Fibroblast of pulmonary artery (primary cell): ENCODE measurements at regions not wholly inside any gene's neighbourhood (a gene's known extent, or its start where the extent isn't known, plus 50 kb on each side); places are given as distances from the start of the nearest gene placed in this dataset.

ENCODE experiments used
- DNase-seq: peaks from one replicate; pipeline ENCODE4 v3.0.0-alpha.2; 2010; ENCODE audit warnings: low read depth
- H3K4me3 ChIP-seq: replicated peaks from 2 replicates; pipeline ENCODE4 v1.5.1; 2011; ENCODE audit warnings: low read depth, mild to moderate bottlenecking, control low read depth, low read length, moderate library complexity
- CTCF ChIP-seq: IDR thresholded peaks from 2 replicates; pipeline ENCODE4 v1.5.1; 2011; ENCODE audit warnings: mild to moderate bottlenecking, control low read depth, low read length, inconsistent platforms; ENCODE audit errors: missing control alignments

- no peak for TF ChIP-seq CTCF
- no peak overlapping the region for H3K4me3 ChIP-seq
- DNase-seq, result no peak
Measured at GRCh38 chr1:224493269-224493668, 58.7 kb upstream of the WDR26 start.

GRCh38 chr1:224494343-224494742, 59.7 kb upstream of the WDR26 start:
- H3K4me3 ChIP-seq, result no peak overlapping the region
- no peak for DNase-seq
- no peak for TF ChIP-seq CTCF

GRCh38 chr1:224495866-224496265, 61.3 kb upstream of the WDR26 start:
- no peak for DNase-seq
- no peak overlapping the region for H3K4me3 ChIP-seq
- TF ChIP-seq CTCF, result no peak

GRCh38 chr1:224496826-224497225, 62.2 kb upstream of the WDR26 start:
- TF ChIP-seq CTCF, result no peak
- no peak overlapping the region for H3K4me3 ChIP-seq

GRCh38 chr1:224497714-224498573, 63.3 kb upstream of the WDR26 start:
- DNase-seq, result peak; percentile 77
- TF ChIP-seq CTCF, result peak; percentile 0
- no peak overlapping the region for H3K4me3 ChIP-seq

More at GRCh38 chr1:224496826-224497225, 62.2 kb upstream of the WDR26 start:
- no peak for DNase-seq

DNA sequence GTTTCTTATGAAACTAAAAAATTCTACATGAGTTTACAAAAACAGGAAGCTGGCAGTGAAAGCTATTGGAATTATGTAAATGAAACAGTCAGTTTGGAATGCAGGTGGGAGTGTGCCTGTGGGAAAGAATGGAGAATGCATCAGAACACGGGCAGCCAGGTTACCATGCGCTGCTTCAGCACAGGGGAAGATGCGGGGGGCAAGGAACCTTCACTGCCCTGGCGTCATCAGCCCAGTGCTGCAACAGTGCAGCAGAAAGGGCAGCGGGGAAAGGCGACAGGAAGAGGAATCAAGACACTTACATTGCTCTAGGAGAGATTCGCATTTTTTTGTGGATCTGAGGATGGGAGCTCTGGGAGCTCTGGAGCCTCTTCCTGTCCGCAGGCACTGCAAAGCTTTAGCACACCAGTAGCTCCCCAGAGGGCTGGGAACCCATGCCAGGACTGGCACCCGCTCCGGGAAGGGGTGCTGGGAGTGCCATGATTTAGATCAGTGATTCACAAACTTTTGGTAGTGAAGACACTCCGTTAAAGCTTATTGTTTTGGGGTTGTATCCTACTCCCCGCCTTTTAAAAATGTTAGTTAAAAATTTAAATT, 64.1 kb upstream of the WDR26 start:
- DNase-seq, result peak; percentile 92
- peak overlapping the region; percentile 13 for H3K4me3 ChIP-seq
- TF ChIP-seq CTCF, result no peak

GRCh38 chr1:224499204-224499603, 64.6 kb upstream of the WDR26 start:
- no peak for TF ChIP-seq CTCF
- no peak overlapping the region for H3K4me3 ChIP-seq
- no peak for DNase-seq
